Neural cell (in vitro differentiated cells): ENCODE measurements at regions not wholly inside any gene's neighbourhood (a gene's known extent, or its start where the extent isn't known, plus 50 kb on each side); places are given as distances from the start of the nearest gene placed in this dataset.

ENCODE experiments used
- H2AFZ ChIP-seq: fragments of 200-600, 300-800 bp; sonication (generic), shearing (Covaris generic); 2 replicates; pipeline ENCODE4 v1.6.0; 2014; ENCODE audit warnings: low read depth, mild to moderate bottlenecking, antibody characterized with exemption, low read length, moderate library complexity
- H3F3A ChIP-seq: fragments of 200-600 bp; shearing (Covaris generic); 2 replicates; pipeline ENCODE4 v1.6.1; 2016; ENCODE audit warnings: mild to moderate bottlenecking, moderate library complexity, mixed read lengths, antibody characterized with exemption, low read length; ENCODE audit not compliant: insufficient read depth, poor library complexity, severe bottlenecking
- H3K27ac ChIP-seq: fragments of 200-600, 300-800 bp; sonication (generic), shearing (Covaris generic); 2 replicates; pipeline ENCODE4 v1.5.1; 2014; ENCODE audit warnings: mild to moderate bottlenecking, low read length, moderate library complexity
- H3K27me3 ChIP-seq: fragments of 300-800, 200-600 bp; sonication (generic), shearing (Covaris generic); 2 replicates; pipeline ENCODE4 v1.6.0; 2014; ENCODE audit warnings: mild to moderate bottlenecking, low read depth, low read length, moderate library complexity; ENCODE audit not compliant: insufficient read depth
- H3K36me3 ChIP-seq: fragments of 300-800, 200-600 bp; sonication (generic), shearing (Covaris generic); 2 replicates; pipeline ENCODE4 v1.5.1; 2014; ENCODE audit warnings: mild to moderate bottlenecking, antibody characterized with exemption, low read length, moderate library complexity; ENCODE audit not compliant: insufficient read depth
- H3K4me2 ChIP-seq: fragments of 300-800, 200-600 bp; sonication (generic), shearing (Covaris generic); 2 replicates; pipeline ENCODE4 v1.6.0; 2014; ENCODE audit warnings: mild to moderate bottlenecking, low read length
- H3K4me3 ChIP-seq: fragments of 300-800, 200-600 bp; sonication (generic), shearing (Covaris generic); 2 replicates; pipeline ENCODE4 v1.5.1; 2014; ENCODE audit warnings: mild to moderate bottlenecking, low read length, moderate library complexity
- H3K79me2 ChIP-seq: fragments of 200-600 bp; shearing (Covaris generic); replicated peaks from 2 replicates; pipeline ENCODE4 v1.6.0; 2014; ENCODE audit warnings: mild to moderate bottlenecking, low read length, moderate library complexity; ENCODE audit not compliant: insufficient read depth
- H3K9ac ChIP-seq: fragments of 300-800, 200-600 bp; sonication (generic), shearing (Covaris generic); 2 replicates; pipeline ENCODE4 v1.6.1; 2016; ENCODE audit warnings: mild to moderate bottlenecking, low read length, mixed read lengths
- H3K9me2 ChIP-seq: fragments of 200-600 bp; shearing (Covaris generic); 2 replicates; pipeline ENCODE4 v1.6.1; 2016; ENCODE audit warnings: mild to moderate bottlenecking, low read length, mixed read lengths; ENCODE audit not compliant: insufficient read depth
- H3K9me3 ChIP-seq: fragments of 200-600, 300-800 bp; sonication (generic), shearing (Covaris generic); 2 replicates; pipeline ENCODE4 v1.6.1; 2016; ENCODE audit warnings: mild to moderate bottlenecking, mixed run types, low read length, moderate library complexity, mixed read lengths
- H4K20me1 ChIP-seq: fragments of 200-600 bp; shearing (Covaris generic); 2 replicates; pipeline ENCODE4 v1.6.1; 2016; ENCODE audit warnings: mild to moderate bottlenecking, mixed run types; ENCODE audit not compliant: insufficient read depth
- EP300 ChIP-seq: fragments of 450-650 bp; conservative IDR thresholded peaks from 2 replicates; pipeline ENCODE4 v1.6.1; 2014; ENCODE audit warnings: antibody characterized with exemption, mild to moderate bottlenecking, moderate library complexity; ENCODE audit not compliant: poor library complexity, severe bottlenecking
- EZH2 ChIP-seq: fragments of 200-600, 300-800 bp; shearing (Covaris generic), sonication (generic); IDR thresholded peaks from 2 replicates; pipeline ENCODE4 v1.6.1; 2014; ENCODE audit warnings: antibody characterized with exemption, low read length, borderline replicate concordance, mild to moderate bottlenecking; ENCODE audit not compliant: insufficient read depth, poor library complexity, severe bottlenecking
- MXI1 ChIP-seq: fragments of 450-650 bp; conservative IDR thresholded peaks from 2 replicates; pipeline ENCODE4 v1.6.1; 2014; ENCODE audit warnings: antibody characterized with exemption, mild to moderate bottlenecking; ENCODE audit not compliant: poor library complexity, severe bottlenecking
- POLR2AphosphoS5 ChIP-seq: IDR thresholded peaks from 2 replicates; pipeline ENCODE4 v1.6.1; 2012
- RAD21 ChIP-seq: fragments of 450-650 bp; conservative IDR thresholded peaks from 2 replicates; pipeline ENCODE4 v1.6.1; 2014; ENCODE audit warnings: antibody characterized with exemption, mild to moderate bottlenecking, moderate library complexity
- REST ChIP-seq: IDR thresholded peaks from 2 replicates; pipeline ENCODE4 v1.6.1; 2012; ENCODE audit warnings: borderline replicate concordance
- SMC3 ChIP-seq: fragments of 450-650 bp; conservative IDR thresholded peaks from 2 replicates; pipeline ENCODE4 v1.6.1; 2014; ENCODE audit warnings: antibody characterized with exemption, mild to moderate bottlenecking, moderate library complexity; ENCODE audit not compliant: poor library complexity
- TAF1 ChIP-seq: IDR thresholded peaks from 2 replicates; pipeline ENCODE4 v1.6.1; 2012; ENCODE audit warnings: low read depth
- TF ChIP-seq, protein P1 (sequence below): fragments of 450-650 bp; IDR thresholded peaks from 2 replicates; pipeline ENCODE4 v1.5.1; 2014; ENCODE audit warnings: antibody characterized with exemption, mild to moderate bottlenecking, moderate library complexity; ENCODE audit not compliant: poor library complexity, severe bottlenecking

DNA sequence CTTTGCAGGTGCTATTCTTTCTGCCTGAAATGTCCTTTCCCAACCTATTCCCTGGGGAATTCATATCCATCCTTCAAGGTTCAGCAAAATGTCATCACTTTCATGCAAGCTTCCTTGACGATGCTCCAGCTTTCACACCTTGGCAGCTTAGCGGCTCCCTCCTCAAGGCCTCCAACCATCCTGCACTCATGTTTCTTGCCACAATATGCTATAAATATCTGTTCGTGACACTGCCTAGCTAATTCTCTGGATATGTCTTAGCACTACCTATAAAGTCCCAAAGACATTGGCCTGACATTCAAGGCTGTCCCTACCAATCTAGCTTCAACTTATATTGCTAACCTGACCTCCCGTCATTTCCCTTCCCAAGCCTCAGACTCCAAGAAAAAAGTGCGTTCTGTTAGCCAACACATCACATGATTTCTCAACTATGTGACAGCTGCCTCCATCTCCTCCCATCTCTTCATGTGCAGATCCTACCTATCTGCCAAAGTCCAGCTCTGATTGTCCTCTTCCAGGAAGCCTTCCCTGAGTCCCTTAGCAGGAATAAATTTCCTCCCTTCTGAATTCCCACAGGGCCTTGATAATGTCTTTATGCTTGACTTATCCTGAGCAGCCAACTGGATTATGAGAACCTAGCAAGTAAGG lies 359.9 kb upstream of the F9 start:
- H3F3A ChIP-seq, result no peaks in the 10 kb centered on the region
- H3K9me2 ChIP-seq, result no peaks in the 10 kb centered on the region
- no peak for TF ChIP-seq RAD21
- TF ChIP-seq POLR2AphosphoS5, result no peak
- TF ChIP-seq, protein P1, sequence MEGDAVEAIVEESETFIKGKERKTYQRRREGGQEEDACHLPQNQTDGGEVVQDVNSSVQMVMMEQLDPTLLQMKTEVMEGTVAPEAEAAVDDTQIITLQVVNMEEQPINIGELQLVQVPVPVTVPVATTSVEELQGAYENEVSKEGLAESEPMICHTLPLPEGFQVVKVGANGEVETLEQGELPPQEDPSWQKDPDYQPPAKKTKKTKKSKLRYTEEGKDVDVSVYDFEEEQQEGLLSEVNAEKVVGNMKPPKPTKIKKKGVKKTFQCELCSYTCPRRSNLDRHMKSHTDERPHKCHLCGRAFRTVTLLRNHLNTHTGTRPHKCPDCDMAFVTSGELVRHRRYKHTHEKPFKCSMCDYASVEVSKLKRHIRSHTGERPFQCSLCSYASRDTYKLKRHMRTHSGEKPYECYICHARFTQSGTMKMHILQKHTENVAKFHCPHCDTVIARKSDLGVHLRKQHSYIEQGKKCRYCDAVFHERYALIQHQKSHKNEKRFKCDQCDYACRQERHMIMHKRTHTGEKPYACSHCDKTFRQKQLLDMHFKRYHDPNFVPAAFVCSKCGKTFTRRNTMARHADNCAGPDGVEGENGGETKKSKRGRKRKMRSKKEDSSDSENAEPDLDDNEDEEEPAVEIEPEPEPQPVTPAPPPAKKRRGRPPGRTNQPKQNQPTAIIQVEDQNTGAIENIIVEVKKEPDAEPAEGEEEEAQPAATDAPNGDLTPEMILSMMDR, result no peak
- TF ChIP-seq SMC3, result no peak
- TF ChIP-seq TAF1, result no peak
- no peak for TF ChIP-seq MXI1
- TF ChIP-seq EZH2, result no peak
- no peak for TF ChIP-seq EP300
- TF ChIP-seq REST, result no peak
- H3K9ac ChIP-seq, result no peak overlapping the region
- no peaks in the 10 kb centered on the region for H4K20me1 ChIP-seq
- H3K9me3 ChIP-seq, result no peaks in the 10 kb centered on the region
- no peak overlapping the region for H3K27ac ChIP-seq
- H3K27me3 ChIP-seq, result no peaks in the 10 kb centered on the region
- H2AFZ ChIP-seq, result no peak overlapping the region
- H3K36me3 ChIP-seq, result no peaks in the 10 kb centered on the region
- H3K4me2 ChIP-seq, result no peak overlapping the region
- no peak overlapping the region for H3K4me3 ChIP-seq
- no peaks in the 10 kb centered on the region for H3K79me2 ChIP-seq

DNA sequence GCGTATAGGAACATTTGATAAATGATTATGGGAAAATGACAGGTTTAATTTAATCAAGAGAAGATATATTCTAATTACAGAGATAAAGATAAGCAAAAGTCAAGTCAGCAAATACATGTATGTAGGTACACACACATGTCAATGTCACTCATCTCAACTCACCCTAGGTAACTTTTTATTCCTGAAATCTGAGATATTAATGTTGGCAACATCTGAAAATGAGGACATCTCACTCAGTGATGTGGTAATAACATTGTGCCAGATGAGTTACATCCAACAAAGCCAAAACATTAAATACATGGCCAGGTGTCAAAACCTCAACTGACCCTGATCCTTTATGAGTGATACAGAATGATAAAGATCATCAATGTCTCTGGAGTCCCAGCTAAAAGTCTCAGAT lies 363.3 kb upstream of the F9 start:
- no peaks in the 10 kb centered on the region for H3K9me2 ChIP-seq
- H3K36me3 ChIP-seq, result no peaks in the 10 kb centered on the region
- H3K27ac ChIP-seq, result no peak overlapping the region
- H2AFZ ChIP-seq, result no peak overlapping the region
- H3K9ac ChIP-seq, result no peak overlapping the region
- no peaks in the 10 kb centered on the region for H4K20me1 ChIP-seq
- H3K4me2 ChIP-seq, result no peak overlapping the region
- TF ChIP-seq RAD21, result no peak
- no peak for TF ChIP-seq EP300
- TF ChIP-seq TAF1, result no peak
- H3K9me3 ChIP-seq, result no peaks in the 10 kb centered on the region
- no peak overlapping the region for H3K4me3 ChIP-seq
- H3K27me3 ChIP-seq, result no peaks in the 10 kb centered on the region
- H3F3A ChIP-seq, result no peaks in the 10 kb centered on the region
- no peaks in the 10 kb centered on the region for H3K79me2 ChIP-seq
